ENCODE measurements at regions not wholly inside any gene's neighbourhood (a gene's known extent, or its start where the extent isn't known, plus 50 kb on each side); places are given as distances from the start of the nearest gene placed in this dataset.
"Not testable (repeated sequence)": the region's sequence is repeated elsewhere in the genome, so short reads cannot be mapped to it uniquely, and the experiment has no call there.

DNA sequence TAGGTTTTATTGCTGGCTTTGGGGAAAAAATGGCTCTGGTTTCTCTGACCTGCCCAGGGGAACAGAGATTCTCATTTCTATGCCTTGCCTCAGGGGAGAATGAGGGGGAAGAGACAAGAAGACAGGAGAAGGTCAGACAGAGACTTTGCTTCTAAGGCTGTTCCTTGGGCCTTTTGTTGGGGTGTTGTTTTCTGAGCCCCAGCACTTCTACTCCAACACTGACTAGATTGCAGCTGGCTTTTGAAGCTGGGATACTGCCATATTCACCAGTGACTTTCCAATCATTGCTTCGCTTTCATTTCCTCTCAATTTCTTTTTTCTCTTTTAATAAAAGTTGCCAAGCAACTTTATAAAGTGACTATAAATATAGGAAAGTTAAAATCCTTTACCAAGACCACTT, 143.2 kb upstream of the ARHGEF26 start:
- no peak overlapping the region for H3K4me3 ChIP-seq (ENCODE audit: control insufficient read depth in 1 of 2, extremely low read depth in 1 of 2, low read length in 1 of 2)
- no peaks in the 10 kb centered on the region for H3K4me1 ChIP-seq (ENCODE audit: control insufficient read depth in 1 of 2, extremely low read depth in 1 of 2, insufficient read depth in 2 of 2, low read length in 2 of 2)
- no peak overlapping the region for H3K4me3 Mint-ChIP-seq
- ATAC-seq (replicated peaks in 1 of 4), result no peak
- no peaks in the 10 kb centered on the region for H3K36me3 Mint-ChIP-seq
- no peaks in the 10 kb centered on the region for H3K36me3 ChIP-seq (ENCODE audit: control insufficient read depth in 2 of 2, extremely low read depth in 1 of 2, insufficient read depth in 1 of 2, low read length in 1 of 2)
- peaks cover 4 to 12% of the 10 kb centered on the region in 2 donors for H3K27me3 Mint-ChIP-seq
- ChIA-PET CTCF (no interaction called here), POLR2A (no interaction called here)
- H3K9me3 ChIP-seq, result no peaks in the 10 kb centered on the region
- no peaks in the 10 kb centered on the region for H3K4me1 Mint-ChIP-seq
- no peaks in the 10 kb centered on the region for H3K9me3 Mint-ChIP-seq
- no CpG with 5 or more reads among the region's 1 CpG for WGBS (ENCODE audit: insufficient coverage)
- H3K27ac ChIP-seq (ENCODE audit: low read length), result no peak overlapping the region
- DNase-seq, result no peak
- no peaks in the 10 kb centered on the region for H3K27me3 ChIP-seq (replicated peaks in 1 of 2; ENCODE audit: control insufficient read depth in 2 of 2, extremely low read depth in 1 of 2, insufficient read depth in 2 of 2, low read length in 1 of 2)
- H3K27ac Mint-ChIP-seq, result no peak overlapping the region

DNA sequence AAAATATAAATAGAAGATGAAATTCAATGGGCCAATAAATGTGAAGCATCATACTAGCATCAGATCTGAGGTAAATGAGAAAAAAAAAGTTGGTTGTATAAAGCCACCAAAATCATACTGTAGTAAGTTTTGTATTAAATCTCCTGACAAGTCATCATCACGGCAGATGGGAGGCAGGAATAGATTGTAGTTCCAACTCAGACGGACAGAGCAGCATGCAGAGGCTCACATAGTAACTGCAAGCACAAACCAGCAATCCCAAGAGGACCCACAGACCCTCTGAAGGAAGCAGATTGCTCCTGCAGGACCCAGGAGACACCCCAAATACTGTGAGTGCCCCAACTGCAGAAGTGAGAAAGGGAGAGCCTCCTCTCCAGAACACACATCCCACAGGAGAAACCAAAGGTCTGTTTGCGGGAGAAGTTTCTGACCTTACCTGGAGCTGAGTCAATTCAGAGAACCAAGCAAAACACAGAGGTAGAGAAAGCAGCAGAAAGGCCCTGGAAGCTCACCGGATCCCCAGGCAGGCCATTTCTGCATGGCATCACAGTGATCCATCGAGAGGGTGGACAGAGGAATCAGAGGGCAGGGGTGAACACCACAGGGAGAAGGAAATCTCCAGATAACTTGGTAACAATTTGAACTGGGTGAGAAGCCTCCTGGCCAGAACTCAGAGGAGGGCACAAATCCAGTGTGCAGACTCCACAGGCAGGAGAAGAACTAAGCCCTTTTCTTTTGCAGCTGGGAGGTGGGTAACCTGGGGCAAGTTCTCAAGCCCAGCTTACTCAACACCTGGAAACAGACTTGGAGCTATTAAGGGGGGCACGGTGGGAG, 141.6 kb upstream of the ARHGEF26 start:
- ChIA-PET POLR2A (no interaction called here), CTCF (no interaction called here)
- H3K27ac ChIP-seq (ENCODE audit: low read length), result no peak overlapping the region
- peaks cover 4 to 11% of the 10 kb centered on the region in 2 donors for H3K27me3 Mint-ChIP-seq
- WGBS (ENCODE audit: insufficient coverage), result 80% methylated on average over 2 of the region's 6 CpGs
- H3K4me1 ChIP-seq (ENCODE audit: control insufficient read depth in 1 of 2, extremely low read depth in 1 of 2, insufficient read depth in 2 of 2, low read length in 2 of 2), result no peaks in the 10 kb centered on the region
- DNase-seq, result no peak
- H3K27ac Mint-ChIP-seq, result no peak overlapping the region
- H3K36me3 ChIP-seq (ENCODE audit: control insufficient read depth in 2 of 2, extremely low read depth in 1 of 2, insufficient read depth in 1 of 2, low read length in 1 of 2), result no peaks in the 10 kb centered on the region
- H3K4me1 Mint-ChIP-seq, result no peaks in the 10 kb centered on the region
- H3K4me3 ChIP-seq (ENCODE audit: control insufficient read depth in 1 of 2, extremely low read depth in 1 of 2, low read length in 1 of 2), result no peak overlapping the region
- no peaks in the 10 kb centered on the region for H3K27me3 ChIP-seq (replicated peaks in 1 of 2; ENCODE audit: control insufficient read depth in 2 of 2, extremely low read depth in 1 of 2, insufficient read depth in 2 of 2, low read length in 1 of 2)
- no peaks in the 10 kb centered on the region for H3K36me3 Mint-ChIP-seq
- H3K9me3 Mint-ChIP-seq, result no peaks in the 10 kb centered on the region
- no peak overlapping the region for H3K4me3 Mint-ChIP-seq
- no peak for ATAC-seq (replicated peaks in 1 of 4)
- no peaks in the 10 kb centered on the region for H3K9me3 ChIP-seq

DNA sequence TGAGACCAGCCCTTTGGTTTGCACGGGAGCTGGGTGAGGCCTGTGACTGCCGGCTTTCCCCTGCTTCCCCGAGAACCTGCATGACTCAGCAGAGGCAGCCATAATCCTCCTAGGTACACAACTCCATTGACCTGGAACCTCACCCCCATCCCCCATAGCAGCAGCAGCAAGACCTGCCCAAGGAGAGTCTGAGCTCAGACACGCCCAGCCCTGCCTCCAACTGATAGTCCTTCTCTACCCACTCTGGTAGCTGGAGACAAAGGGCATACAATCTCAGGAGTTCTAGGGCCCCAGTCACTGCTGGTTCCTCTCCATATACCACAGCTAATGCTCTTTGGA, 141.0 kb upstream of the ARHGEF26 start:
- H3K36me3 ChIP-seq (ENCODE audit: control insufficient read depth in 2 of 2, extremely low read depth in 1 of 2, insufficient read depth in 1 of 2, low read length in 1 of 2), result no peaks in the 10 kb centered on the region
- Mint-ChIP-seq H3K27ac (no peak overlapping the region), H3K4me1 (no peaks in the 10 kb centered on the region), H3K36me3 (no peaks in the 10 kb centered on the region), H3K4me3 (no peak overlapping the region), H3K9me3 (no peaks in the 10 kb centered on the region), H3K27me3 (peaks cover 4 to 8% of the 10 kb centered on the region in 2 donors)
- no peaks in the 10 kb centered on the region for H3K9me3 ChIP-seq
- POLR2A ChIA-PET, result no interaction called here
- CTCF ChIA-PET, result no interaction called here
- 78% methylated on average over 4 of the region's 4 CpGs for WGBS (ENCODE audit: insufficient coverage)
- no peak overlapping the region for H3K4me3 ChIP-seq (ENCODE audit: control insufficient read depth in 1 of 2, extremely low read depth in 1 of 2, low read length in 1 of 2)
- no peaks in the 10 kb centered on the region for H3K27me3 ChIP-seq (replicated peaks in 1 of 2; ENCODE audit: control insufficient read depth in 2 of 2, extremely low read depth in 1 of 2, insufficient read depth in 2 of 2, low read length in 1 of 2)
- H3K4me1 ChIP-seq (ENCODE audit: control insufficient read depth in 1 of 2, extremely low read depth in 1 of 2, insufficient read depth in 2 of 2, low read length in 2 of 2), result no peaks in the 10 kb centered on the region
- ATAC-seq (replicated peaks in 1 of 4) (no peak), DNase-seq (no peak)
- no peak overlapping the region for H3K27ac ChIP-seq (ENCODE audit: low read length)

DNA sequence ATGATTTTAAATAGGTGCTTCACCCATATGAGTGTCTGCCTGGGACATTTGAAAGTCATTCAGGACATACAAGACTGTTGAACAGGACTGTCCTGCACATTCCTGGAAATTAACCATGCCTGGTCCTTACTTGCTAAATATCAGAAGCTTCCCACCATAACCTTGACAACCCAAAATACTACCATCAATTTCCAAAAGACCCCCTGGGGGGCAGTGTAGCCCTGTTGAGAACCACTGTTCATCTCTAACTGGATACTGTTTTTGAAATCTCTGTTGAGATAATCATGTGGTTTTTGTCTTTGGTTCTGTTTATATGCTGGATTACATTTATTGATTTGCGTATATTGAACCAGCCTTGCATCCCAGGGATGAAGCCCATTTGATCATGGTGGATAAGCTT, 123.8 kb upstream of the ARHGEF26 start:
- H3K4me3 Mint-ChIP-seq; H3K4me3 ChIP-seq (ENCODE audit: control insufficient read depth in 1 of 2, extremely low read depth in 1 of 2, low read length in 1 of 2); H3K9me3 ChIP-seq; H3K27ac ChIP-seq (ENCODE audit: low read length); DNase-seq; H3K27ac Mint-ChIP-seq; POLR2A ChIA-PET; H3K27me3 Mint-ChIP-seq; H3K27me3 ChIP-seq (replicated peaks in 1 of 2; ENCODE audit: control insufficient read depth in 2 of 2, extremely low read depth in 1 of 2, insufficient read depth in 2 of 2, low read length in 1 of 2); H3K36me3 Mint-ChIP-seq; H3K4me1 ChIP-seq (ENCODE audit: control insufficient read depth in 1 of 2, extremely low read depth in 1 of 2, insufficient read depth in 2 of 2, low read length in 2 of 2); H3K9me3 Mint-ChIP-seq; ATAC-seq (replicated peaks in 1 of 4); H3K36me3 ChIP-seq (ENCODE audit: control insufficient read depth in 2 of 2, extremely low read depth in 1 of 2, insufficient read depth in 1 of 2, low read length in 1 of 2); H3K4me1 Mint-ChIP-seq: not testable (repeated sequence)
- CTCF ChIA-PET, result interaction anchor here in 1 of 2 donors (0.7 kb wide), 1 partner anchor 566 kb away, joined by 3 read pairs; no protein-coding TSS in a partner anchor
- no CpG with 5 or more reads among the region's 1 CpG for WGBS (ENCODE audit: insufficient coverage)

DNA sequence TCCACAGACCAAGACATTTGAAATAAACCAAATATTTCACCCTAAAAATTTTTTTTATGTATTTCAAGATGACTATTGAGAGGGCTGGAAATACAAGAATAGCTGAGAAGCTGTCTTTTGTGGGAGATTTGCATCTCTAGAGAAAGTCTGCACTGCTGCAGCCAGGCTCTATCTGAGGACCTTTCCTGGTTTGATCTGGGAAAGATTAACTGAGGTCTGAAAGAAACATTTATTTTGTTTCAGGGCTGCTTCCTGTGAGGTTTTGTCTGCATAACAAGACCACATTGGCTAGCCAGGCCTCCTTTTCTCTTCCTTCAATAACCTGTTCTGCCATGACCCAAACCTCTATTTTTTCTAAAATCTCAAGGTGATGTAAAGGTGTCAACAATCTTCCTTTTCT, 117.5 kb upstream of the ARHGEF26 start:
- Mint-ChIP-seq H3K27ac (no peak overlapping the region), H3K4me3 (no peak overlapping the region), H3K36me3 (no peaks in the 10 kb centered on the region), H3K4me1 (no peaks in the 10 kb centered on the region), H3K27me3 (peaks cover 0 to 7% of the 10 kb centered on the region in 2 donors), H3K9me3 (no peaks in the 10 kb centered on the region)
- no peaks in the 10 kb centered on the region for H3K4me1 ChIP-seq (ENCODE audit: control insufficient read depth in 1 of 2, extremely low read depth in 1 of 2, insufficient read depth in 2 of 2, low read length in 2 of 2)
- ChIA-PET POLR2A (no interaction called here), CTCF (interaction anchor here in 1 of 2 donors (0.6 kb wide), 1 partner anchor 9 kb away, joined by 4 read pairs; no protein-coding TSS in a partner anchor)
- no peak overlapping the region for H3K27ac ChIP-seq (ENCODE audit: low read length)
- no peaks in the 10 kb centered on the region for H3K27me3 ChIP-seq (replicated peaks in 1 of 2; ENCODE audit: control insufficient read depth in 2 of 2, extremely low read depth in 1 of 2, insufficient read depth in 2 of 2, low read length in 1 of 2)
- H3K9me3 ChIP-seq, result no peaks in the 10 kb centered on the region
- H3K36me3 ChIP-seq (ENCODE audit: control insufficient read depth in 2 of 2, extremely low read depth in 1 of 2, insufficient read depth in 1 of 2, low read length in 1 of 2), result no peaks in the 10 kb centered on the region
- H3K4me3 ChIP-seq (ENCODE audit: control insufficient read depth in 1 of 2, extremely low read depth in 1 of 2, low read length in 1 of 2), result no peak overlapping the region
- DNase-seq, result no peak
- no peak for ATAC-seq (replicated peaks in 1 of 4)

DNA sequence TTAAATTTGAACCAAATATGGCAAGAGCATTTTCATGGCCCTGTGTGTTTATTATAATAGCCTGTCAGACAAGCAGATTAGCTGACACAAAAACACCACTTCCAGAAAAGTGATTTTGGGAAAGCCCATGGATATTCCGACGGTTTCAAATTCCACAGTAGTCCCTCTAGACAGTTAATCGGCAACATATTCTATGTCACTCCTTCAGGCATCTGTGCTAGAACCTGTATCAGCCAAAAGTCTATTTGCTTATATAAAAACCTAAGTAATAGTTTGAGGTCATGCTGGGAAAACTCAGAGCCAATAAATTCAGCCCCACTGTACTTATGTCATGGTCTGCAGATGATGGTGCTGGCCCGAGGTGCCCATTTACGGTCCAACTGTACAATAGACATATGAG, 110.2 kb upstream of the ARHGEF26 start:
- Mint-ChIP-seq H3K4me3 (no peak overlapping the region), H3K4me1 (no peaks in the 10 kb centered on the region), H3K9me3 (no peaks in the 10 kb centered on the region), H3K36me3 (no peaks in the 10 kb centered on the region), H3K27me3 (peaks cover 0 to 5% of the 10 kb centered on the region in 2 donors), H3K27ac (no peak overlapping the region)
- no peak overlapping the region for H3K27ac ChIP-seq (ENCODE audit: low read length)
- H3K9me3 ChIP-seq, result no peaks in the 10 kb centered on the region
- H3K4me1 ChIP-seq (ENCODE audit: control insufficient read depth in 1 of 2, extremely low read depth in 1 of 2, insufficient read depth in 2 of 2, low read length in 2 of 2), result no peaks in the 10 kb centered on the region
- ATAC-seq (replicated peaks in 1 of 4) (no peak), DNase-seq (no peak)
- H3K36me3 ChIP-seq (ENCODE audit: control insufficient read depth in 2 of 2, extremely low read depth in 1 of 2, insufficient read depth in 1 of 2, low read length in 1 of 2), result no peaks in the 10 kb centered on the region
- ChIA-PET CTCF (no interaction called here), POLR2A (no interaction called here)
- H3K4me3 ChIP-seq (ENCODE audit: control insufficient read depth in 1 of 2, extremely low read depth in 1 of 2, low read length in 1 of 2), result no peak overlapping the region
- WGBS (ENCODE audit: insufficient coverage), result 90% methylated on average over 2 of the region's 5 CpGs
- no peaks in the 10 kb centered on the region for H3K27me3 ChIP-seq (replicated peaks in 1 of 2; ENCODE audit: control insufficient read depth in 2 of 2, extremely low read depth in 1 of 2, insufficient read depth in 2 of 2, low read length in 1 of 2)

DNA sequence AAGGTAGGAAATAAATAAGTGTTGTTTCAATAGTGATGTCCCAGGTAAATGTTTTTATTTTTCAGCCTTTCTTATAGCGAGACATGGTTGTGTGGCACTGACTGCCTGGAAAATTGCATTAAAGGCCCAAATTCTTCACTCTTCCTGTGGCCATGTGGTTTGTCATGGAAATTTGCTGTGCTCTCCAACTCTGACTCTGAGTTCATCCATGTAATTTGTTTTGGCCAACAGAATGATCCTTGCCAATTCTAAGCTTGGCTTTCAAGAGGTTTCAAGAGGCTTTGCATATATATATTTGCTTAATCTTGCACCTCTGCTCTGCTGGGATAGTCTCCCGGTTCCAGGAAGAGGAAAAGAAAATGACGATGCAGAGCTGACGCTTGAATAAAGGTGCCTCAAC, 107.5 kb upstream of the ARHGEF26 start:
- no peaks in the 10 kb centered on the region for H3K27me3 ChIP-seq (replicated peaks in 1 of 2; ENCODE audit: control insufficient read depth in 2 of 2, extremely low read depth in 1 of 2, insufficient read depth in 2 of 2, low read length in 1 of 2)
- H3K27ac ChIP-seq (ENCODE audit: low read length), result no peak overlapping the region
- ChIA-PET CTCF (no interaction called here), POLR2A (no interaction called here)
- H3K27ac Mint-ChIP-seq, result no peak overlapping the region
- 80% methylated on average over 1 of the region's 4 CpGs for WGBS (ENCODE audit: insufficient coverage)
- H3K9me3 Mint-ChIP-seq, result no peaks in the 10 kb centered on the region
- H3K36me3 ChIP-seq (ENCODE audit: control insufficient read depth in 2 of 2, extremely low read depth in 1 of 2, insufficient read depth in 1 of 2, low read length in 1 of 2), result no peaks in the 10 kb centered on the region
- no peaks in the 10 kb centered on the region for H3K4me1 ChIP-seq (ENCODE audit: control insufficient read depth in 1 of 2, extremely low read depth in 1 of 2, insufficient read depth in 2 of 2, low read length in 2 of 2)
- H3K36me3 Mint-ChIP-seq, result no peaks in the 10 kb centered on the region
- no peaks in the 10 kb centered on the region for H3K4me1 Mint-ChIP-seq
- no peak for ATAC-seq (replicated peaks in 1 of 4)
- H3K4me3 ChIP-seq (ENCODE audit: control insufficient read depth in 1 of 2, extremely low read depth in 1 of 2, low read length in 1 of 2), result no peak overlapping the region
- no peak overlapping the region for H3K4me3 Mint-ChIP-seq
- H3K27me3 Mint-ChIP-seq, result no peaks in the 10 kb centered on the region
- H3K9me3 ChIP-seq, result no peaks in the 10 kb centered on the region
- DNase-seq, result no peak

Data from T-cell (primary cell).